ENCODE measurements at regions not wholly inside any gene's neighbourhood (a gene's known extent, or its start where the extent isn't known, plus 50 kb on each side); places are given as distances from the start of the nearest gene placed in this dataset. TPM values are rescaled to one million over a fixed set of nuclear protein-coding genes. Genes with fewer than 3 reads are reported as not detected.

Small RNA genes lying in the stretch of these regions (small RNA-seq; reads per million reads assigned to genes)
- not detected for gene RF00019 (ENCODE audit: insufficient read length, low read depth)
- gene RNU1-119P (ENCODE audit: insufficient read length, low read depth): not detected
